Hypothalamus (tissue), 51 donors: ENCODE measurements at regions not wholly inside any gene's neighbourhood (a gene's known extent, or its start where the extent isn't known, plus 50 kb on each side); places are given as distances from the start of the nearest gene placed in this dataset.

Experiments
- DNase-seq, 51 donors: peaks; one replicate each; lab custom pipeline; 2025; lab: John Stamatoyannopoulos, UW

DNA sequence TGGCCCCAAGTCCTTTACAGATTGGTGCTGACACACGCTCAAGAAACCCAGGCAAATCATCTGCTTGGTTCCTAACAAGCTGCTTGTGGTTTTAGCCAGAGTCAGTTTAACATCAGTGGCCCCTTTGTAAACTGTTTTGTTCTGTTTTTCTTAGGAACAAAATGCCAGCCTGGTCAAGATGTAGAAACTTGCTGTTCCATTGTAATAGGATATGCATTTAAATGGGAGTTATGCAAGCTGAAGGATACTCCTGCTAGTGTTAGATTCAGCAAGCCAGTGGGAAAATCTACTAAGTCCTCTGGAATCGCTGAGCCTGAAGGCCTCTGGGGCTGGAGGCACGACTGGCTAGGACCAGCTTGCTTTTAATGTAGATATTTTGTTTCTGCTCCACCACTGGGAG lies 391.1 kb downstream of the TLE4 start:
- DNase-seq: no peak

DNA sequence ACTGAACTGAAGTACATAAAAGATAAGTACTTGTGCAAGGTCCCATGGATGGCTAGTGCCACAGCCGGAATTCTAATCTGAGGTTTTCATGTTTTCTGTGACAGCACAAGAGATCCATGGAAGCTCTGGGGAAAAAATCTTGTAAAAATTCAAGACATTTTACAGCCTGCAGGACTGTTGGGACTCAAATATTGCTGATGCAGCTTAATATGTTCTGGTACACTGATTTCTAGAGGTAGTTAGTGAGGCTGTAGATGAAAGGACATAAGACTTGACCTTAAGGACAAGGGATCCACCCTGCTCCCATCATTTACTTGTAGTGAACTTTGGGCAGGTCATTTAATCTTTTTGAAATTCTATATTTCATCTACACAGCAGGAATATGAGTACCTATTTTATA lies 390.4 kb downstream of the TLE4 start:
- DNase-seq: no peak

DNA sequence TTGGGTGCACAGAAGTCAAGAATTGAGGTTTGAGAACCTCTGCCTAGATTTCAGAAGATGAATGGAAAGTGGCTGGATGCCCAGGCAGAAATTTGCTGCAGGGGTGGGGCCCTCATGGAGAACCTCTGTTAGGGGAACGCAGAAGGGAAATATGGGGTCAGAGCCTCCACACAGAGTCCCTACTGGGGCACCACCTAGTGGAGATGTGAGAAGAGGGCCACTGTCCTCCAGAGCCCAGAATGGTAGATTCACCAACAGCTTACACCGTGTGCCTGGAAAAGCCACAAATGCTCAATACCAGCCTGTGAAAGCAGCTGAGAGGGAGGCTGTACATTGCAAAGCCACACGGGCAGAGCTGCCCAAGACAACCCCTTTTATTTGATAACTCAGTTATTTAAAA lies 383.5 kb downstream of the TLE4 start:
- no peak for DNase-seq

DNA sequence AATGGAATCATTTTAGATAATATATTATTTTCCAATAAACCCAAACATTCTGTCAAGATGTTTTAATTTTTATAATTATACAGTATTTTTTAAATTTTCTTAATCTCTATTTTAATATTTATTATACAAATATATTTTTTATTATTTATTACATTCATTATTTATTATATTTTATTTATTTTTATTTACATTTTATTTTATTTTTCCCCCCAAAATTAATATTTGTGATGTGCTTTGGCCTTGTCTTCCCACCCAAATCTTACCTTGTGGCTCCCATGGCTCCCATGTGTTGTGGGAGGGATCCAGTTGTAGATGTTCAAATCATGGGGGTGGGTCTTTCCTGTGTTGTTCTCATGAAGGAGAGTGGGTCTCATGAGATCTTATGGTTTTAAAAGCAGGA lies 382.1 kb downstream of the TLE4 start:
- no peak for DNase-seq

DNA sequence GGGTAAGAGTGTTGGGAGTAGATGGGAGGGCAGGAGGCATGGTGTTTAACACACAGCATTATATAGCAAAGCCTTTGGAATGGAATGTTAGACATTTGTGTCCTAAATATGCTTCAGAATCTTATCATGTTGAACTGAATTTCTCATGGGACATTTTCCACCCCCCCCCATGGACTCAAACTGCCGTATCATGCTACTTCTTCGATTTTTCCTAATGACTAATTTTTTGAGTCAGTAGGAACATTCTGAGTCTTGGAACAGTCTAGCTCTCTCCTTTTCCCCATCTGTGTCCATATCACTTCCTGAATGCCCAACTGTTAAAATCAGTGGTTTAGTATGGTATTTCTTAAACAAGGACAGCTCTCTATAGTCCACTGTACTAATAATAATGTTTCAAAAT lies 380.6 kb downstream of the TLE4 start:
- no peak for DNase-seq

DNA sequence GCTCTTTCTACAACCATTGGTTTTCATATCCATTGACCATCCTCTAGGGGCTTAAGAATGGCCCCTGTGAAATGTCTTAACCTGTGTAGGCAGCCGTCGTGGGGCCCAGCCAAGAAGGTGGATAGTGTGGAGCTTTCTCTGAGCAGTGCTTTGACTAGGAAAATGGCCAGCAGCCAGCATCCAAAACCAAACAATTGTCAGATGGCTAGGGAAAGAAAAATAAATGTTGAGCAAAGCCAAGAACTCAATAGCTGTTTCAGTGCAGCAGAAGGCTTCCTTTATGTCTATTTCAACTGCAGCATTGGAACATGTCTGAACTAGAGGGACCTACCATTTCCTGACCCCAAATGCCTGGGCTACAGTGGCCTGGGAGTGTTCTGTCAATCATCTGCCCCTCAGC lies 374.9 kb downstream of the TLE4 start:
- peak in 2 of 51 donors; percentile 3 to 9 for DNase-seq

DNA sequence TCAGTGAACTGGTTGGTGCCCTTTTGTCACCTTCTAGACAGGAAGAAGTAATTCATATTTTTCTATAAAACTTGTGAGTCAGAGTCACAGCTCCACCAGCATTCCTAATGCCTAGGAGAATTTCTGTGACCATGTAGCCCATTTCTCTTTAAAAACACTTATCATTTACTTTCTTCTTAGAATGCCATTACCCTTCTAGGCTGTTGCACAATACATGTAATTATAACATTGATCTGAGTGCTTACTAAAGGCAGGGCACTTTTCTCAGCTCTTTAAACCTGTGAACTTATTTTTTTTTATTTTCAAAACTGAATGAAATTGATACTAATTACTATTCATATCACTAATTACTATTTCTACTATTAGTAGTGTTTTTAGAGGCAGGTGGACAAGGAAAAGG lies 373.7 kb downstream of the TLE4 start:
- no peak for DNase-seq

DNA sequence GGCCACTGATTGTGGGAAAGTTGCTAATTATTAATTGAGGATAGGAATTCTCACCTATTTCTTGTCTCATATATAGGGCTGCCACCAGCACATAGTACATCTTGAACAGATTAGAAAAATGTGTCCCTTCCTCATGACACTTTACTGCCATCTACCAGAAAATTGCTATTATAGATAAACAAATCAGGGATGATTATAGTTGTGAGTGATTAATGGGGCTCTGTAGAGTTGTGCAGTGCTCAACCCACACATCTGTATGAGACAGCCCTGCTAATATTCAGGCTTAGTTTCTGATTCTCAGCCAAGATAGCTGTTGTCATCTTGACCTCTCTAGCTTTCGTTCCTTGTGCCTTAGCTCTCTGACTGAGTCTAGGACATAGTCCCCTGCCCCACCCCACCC lies 373.3 kb downstream of the TLE4 start:
- DNase-seq: no peak

DNA sequence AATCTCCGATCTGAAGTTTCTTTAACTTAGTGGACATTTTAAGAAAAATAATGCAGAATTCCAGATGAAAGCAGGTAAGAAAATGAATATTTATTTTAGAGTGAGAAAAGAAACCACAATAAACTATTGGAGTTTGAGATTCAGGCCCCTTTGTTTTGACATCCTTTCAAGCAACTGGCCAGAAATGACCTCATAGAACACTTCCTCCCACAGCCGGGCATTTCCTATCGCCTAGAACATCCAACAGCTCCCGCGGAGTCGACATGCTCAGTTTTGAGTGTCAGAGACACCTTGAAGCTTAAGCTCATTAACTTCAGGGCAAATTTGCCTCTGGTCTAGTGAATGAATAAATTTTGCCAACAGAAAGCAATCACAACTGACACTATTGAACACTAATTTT lies 369.2 kb downstream of the TLE4 start:
- no peak for DNase-seq

DNA sequence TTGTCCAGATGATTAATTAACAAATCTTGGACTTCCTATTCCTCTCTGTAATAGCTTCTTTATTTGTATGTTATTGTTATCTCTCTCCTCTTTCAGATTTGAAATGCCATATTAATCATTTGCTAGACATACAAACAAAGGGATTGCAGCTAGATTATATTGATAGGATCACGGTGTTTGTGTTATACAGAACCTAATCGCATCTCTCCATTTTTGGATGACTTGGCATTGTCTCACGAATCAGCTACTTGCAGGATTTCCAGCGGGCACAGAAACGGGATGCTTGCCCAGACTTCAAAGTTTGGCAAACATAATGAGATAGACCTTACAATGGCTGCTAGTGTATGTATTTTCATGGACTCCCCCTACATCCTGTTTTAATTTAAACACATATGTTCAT lies 368.1 kb downstream of the TLE4 start:
- peak in 5 of 51 donors; percentile 1 to 9 (median 2) for DNase-seq

DNA sequence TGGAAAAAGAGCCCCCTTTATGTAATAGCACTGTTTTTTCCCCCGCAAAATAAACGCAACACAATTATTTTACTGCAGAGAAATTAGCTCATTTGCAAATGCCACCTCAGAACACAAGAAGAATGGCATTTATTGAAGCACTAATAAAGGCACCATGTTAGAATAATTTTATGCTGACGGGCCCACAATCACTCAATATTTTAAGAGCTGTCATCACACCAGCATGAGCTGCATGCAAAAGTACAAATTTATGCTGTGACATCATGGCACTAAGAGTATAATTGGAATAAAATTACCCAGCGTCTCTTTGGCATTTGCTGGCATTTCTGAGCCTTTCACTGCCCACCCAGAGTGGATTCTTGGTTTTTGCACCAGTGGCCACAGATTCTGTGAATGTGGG lies 364.6 kb downstream of the TLE4 start:
- DNase-seq: peak in 1 of 51 donors; percentile 45

DNA sequence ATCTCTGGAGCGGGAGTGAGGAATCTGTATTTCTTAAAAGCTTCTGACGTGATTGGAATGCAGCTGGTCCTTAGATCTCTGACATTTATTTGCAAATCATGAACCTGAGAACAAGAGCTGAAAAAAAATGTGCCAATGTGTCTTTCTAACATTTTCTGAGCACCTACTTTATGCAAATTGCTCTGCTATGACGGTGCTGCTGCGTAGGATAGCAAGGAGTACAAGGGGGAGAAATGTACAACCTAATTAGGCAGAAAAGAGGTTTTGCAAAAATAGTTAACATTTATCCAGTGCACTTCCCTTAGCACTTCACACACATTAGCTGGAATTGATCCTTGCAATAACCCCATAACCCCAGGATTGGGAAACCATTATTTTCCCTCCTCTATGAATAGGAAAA lies 357.5 kb downstream of the TLE4 start:
- DNase-seq: no peak

DNA sequence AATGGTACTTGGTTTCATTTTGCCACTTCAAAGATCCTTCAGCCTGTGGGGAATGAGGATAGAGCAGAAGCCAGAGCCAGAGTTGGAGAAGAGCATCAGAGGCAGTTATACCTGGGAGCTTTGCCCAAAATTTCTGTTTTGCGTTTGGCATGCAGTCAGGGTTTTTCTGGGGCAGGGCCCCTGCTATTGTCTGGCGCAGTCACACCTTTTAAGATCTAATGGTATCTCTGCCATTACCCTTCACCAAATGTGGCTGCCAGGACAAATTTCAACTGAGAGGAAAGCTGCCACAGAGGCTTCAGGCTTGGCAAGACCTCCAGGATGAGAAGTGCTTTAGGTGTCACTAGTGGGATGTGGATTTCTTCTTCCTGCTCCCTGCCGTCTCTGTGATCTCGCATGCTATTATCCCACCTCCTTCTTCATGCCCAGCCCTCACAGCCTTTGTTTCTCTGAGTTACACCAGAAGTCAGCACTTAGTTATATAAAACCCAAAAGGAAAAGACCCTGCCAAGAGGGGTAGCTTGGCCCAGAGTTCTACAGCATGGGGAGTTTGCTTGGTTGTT lies 357.0 kb downstream of the TLE4 start:
- no peak for DNase-seq

DNA sequence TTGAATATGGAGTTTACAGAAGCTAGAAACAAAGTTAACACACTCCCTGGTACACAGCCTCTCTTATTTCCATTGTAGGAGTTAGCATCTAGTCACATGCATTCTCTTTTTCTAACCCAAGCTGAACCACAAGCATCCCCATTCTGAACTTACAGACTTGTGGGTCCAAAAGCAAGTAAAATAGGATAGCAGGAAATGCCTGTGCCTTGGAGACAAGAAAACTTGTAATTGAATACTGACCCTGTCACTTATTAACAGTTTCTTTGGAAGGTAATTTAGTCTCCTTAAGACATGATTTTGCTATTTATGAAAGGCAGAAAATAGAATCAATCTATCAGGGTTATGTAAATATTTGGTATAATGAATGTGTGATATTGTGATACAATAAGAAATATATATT lies 353.6 kb downstream of the TLE4 start:
- DNase-seq: no peak

DNA sequence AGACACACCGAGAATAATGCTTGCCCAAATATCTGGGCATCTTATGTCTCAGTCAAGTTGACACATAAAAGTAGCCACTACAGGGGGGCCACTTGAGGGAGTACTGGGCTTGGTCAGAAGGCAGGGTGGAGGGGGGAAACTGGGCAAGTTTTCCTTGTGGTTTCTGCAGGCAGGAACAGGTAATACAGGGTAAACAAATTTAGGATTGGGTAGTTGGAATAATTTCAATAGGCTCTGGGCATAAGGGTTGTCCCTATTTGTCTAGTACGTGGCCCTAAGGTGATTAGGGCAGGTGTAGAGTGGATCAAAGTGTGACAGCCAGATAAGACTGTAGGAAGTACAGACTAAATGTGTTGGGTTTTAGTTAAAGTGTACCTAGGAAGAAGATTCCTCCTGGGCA lies 353.1 kb downstream of the TLE4 start:
- DNase-seq: no peak

DNA sequence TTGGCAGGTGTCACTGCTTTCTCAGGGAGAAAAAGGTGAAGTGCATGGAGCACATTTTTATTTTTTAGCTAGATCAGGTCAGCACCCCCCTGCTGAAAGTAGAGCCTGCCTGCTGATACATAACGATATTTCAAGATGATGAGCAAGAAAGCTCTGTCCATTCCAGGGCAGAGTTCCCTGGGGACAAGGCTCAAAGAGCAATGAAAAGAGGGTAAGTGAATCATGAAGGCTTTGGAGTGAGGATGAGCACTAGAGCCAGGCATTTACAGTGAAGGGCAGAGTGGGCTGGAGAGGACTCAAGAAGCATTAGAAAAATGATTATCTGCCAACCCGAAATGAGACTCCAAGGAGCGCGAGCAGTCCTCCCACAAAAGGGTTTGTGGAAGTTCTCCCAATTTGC lies 345.7 kb downstream of the TLE4 start:
- no peak for DNase-seq

DNA sequence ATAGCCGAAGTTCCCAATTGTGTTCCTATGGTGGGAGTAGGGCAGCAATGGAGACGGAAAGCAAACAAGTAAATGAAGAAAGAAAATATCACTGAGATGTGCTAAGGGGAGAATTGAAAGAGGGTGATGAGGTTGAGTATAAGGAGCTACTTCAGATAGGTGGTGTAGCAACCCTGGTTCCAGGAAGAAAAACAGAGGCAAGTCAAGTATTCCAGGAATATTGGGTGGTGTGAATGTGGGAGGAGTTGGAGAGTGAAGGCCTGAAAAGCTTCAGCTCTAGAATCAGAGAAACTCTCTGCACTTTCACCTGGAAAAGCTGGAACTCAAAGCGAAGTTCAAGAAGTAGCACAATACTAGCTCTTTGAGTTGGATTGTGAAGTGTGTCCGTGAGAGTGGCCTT lies 342.1 kb downstream of the TLE4 start:
- no peak for DNase-seq

DNA sequence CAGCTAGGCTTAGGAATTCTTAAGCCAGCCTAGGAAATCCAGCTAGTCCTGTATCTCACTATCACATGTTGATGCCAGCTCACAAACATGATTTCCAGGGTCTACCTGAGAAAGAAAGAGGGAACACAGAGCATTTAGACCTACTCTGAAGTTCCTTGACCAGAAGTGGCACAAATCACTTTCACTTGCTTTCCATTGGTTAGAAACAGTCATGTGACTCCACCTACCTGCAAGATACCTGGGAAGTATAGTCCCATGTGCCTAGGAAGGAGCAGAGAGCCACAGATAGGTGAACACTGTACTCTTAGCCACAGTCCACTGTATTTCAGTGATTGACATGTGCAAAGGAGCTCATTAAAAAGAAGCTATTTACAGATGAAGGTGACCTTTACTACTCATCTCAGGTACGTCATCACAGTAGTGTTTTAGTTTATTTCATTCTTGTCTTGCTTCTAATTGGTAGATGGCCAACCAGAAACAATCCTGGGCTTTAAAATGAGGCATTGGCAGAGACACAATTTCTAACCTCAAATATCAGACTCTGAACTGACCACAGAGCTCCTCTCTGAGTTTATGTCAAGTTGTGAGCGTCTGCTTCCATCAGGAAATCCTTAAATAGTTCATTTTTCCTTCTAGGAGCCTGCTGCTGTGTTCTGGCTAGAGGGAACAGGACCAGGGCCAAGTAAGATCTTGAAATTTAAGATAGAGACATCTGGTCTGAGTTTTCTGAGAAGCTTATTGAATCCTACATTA lies 340.7 kb downstream of the TLE4 start:
- no peak for DNase-seq

DNA sequence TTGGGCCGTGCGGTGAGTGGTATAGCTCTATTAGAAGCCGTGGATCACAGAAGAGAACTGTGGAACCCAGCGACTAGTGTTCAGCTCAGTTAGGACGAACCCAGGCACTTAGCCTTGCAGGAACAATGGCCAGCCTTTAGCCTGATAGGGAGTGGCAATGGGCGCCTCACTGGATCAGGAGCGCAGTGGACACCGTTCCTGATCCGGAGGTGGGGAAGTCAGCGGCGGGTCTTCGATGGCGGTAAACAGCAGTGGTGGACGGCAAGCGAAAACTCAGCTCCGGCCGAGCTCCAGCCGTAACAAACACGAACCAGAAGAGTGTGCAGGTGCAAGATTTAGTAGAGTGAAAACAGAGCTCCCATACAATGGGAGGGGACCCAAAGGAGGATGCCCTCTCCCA lies 340.0 kb downstream of the TLE4 start:
- DNase-seq: no peak

DNA sequence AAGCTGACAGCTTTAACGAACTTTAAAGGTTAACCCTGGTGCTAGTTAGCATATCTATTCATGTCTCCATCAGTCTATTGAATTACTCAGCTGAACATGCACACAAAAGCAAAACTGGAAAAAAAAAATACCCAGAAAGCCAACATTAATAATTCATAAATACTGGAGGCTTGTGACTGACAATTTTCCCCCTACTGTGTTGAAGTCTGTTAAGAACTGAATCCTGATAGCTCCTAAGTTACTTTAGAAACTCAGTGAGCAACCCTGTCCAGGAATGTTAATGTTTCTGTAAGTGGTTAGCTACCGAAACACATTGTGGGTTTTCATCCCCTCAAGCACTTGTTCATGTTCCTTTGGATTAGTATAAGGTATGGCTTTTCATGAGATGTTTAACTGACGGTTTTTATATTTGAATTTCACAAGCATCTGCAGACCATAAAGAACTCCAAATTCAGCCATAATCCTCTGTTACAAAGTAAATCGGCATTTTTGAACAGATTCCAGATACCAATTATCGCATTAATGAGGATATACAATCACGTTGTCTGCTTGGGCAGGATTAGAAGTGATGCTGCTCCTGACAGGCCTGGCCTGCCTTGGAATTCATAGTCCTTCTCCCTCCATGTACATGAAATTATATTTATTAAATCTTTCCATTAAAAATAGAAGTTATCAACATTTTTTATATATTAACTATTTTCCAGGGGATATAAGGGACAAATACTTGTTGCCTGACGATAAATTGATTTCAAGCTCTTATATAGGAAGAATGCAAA lies 331.2 kb downstream of the TLE4 start:
- peak in 1 of 51 donors; percentile 51 for DNase-seq

DNA sequence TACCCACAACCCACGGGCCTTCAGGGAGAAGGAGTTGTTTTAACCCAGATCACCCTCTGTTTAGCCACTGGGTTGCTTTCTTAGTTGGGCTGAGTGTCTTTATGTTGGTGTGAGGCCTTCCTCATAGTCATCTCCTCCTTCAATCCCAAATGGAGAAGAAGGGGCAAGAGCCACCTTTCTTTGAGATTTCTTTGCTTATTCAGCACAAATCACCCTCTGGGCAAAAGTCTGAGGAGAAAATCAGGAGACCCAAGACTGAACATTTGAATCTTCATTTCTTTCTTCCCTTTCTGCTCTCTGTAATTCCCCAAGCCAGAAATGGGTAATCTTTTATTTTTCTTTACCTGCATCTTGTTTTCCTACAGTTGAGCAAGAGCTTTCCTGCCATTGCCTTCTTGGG lies 329.0 kb downstream of the TLE4 start:
- no peak for DNase-seq

DNA sequence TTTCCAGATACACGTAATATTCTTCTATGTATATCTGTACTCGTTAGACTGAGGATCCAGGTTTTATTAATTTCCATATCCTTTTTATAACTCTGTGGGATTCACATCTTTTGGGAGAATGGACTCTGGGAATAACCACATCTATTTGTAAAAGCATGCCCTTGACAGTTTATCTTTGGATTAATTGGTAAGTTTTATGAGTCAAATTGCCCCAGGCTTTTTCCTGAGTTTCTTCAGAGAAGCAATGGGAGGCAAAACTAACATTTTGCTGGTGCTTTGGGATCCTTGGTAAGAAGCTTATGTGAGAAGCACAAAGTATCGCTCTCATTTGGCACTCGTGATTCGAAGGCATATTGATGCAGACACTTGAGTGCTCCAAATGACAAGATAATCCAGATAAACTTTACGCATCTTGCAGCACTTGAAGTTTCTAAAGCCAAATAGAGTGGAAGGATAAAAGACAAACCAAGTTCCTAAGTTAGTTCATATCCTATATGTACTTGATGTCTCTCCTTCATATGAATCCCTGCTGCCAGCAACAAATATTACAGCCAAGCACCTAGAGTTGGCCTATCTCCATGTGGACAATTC lies 324.7 kb downstream of the TLE4 start:
- no peak for DNase-seq
